Left ventricle myocardium superior (tissue), 1 donor: ENCODE measurements at regions not wholly inside any gene's neighbourhood (a gene's known extent, or its start where the extent isn't known, plus 50 kb on each side); places are given as distances from the start of the nearest gene placed in this dataset.

Experiments
- ATAC-seq: fragments of 200-7000 bp; cut with Tn5 transposase; one replicate; pipeline ENCODE4 v1.9.1; 2020; ENCODE audit warnings: mild to moderate bottlenecking, moderate library complexity
- DNase-seq: peaks from one replicate; pipeline ENCODE4 v3.0.0-alpha.2; 2020
- intact Hi-C: fragments of 100-400 bp; cut with micrococcal nuclease; formaldehyde crosslinking; loops from one replicate; pipeline ENCODE4 v1.11.0; 2022
- donor health status: DM: no; HTN: yes; CAD: no; lungs with severe emphysema.

DNA sequence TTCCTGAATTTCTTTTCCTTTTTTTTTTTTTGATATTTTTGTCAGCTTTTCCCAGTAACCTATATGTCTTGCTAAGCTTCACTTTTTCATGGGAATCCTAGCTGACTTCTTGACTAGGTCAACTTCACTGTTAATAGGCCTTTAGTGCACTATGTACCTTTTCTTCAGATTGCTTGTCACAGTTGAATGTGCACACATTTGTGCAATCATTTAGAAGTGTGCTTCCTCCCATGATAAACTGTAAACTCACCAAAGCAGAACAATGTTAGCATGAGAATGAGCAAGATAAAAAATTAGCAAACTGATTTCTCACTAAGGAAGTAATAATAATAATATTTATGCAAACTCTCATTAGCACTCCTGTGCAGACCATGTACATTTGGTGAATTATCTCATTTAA, 173.2 kb downstream of the PABPC4L start:
- DNase-seq: no peak
- intact Hi-C loops: no loop called here
- ATAC-seq: no peak

DNA sequence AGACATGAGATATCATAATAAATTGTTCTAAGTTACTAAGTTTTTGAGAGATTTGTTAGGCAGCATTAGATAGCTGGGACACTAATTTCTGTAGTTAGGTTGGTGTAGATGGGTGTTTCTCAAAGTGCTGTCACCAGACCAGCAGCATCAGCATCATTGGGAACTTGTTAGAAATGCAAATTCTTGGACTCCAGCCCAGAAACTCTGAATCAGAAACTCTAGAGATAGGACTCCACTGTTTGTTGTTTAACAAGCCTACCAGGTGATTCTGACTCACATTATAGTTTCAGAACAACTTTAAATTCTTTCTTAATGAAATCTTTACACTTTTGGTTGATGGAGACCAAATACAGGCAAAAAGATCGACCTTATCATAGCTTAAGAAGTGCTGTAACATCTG, 173.7 kb downstream of the PABPC4L start:
- DNase-seq: no peak
- intact Hi-C loops: no loop called here
- no peak for ATAC-seq

DNA sequence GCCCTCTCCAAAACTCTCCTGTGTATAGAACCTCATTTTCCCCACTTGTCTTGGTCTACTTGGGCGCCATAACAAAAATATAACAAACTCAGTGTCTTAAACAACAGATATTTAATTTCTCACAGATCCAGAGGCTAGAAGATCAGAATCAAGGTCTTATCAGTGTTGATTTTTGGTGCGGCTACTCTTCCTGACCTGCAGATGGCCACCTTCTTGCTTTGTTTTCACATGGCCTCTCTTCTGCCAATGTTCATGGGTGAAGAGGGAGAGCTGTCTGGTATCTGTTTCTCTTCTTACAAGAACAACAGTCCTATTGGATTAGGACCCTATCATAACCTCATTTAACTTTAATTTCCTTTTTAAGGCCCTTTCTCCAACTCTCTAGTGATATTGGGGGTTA, 177.3 kb downstream of the PABPC4L start:
- intact Hi-C loops: no loop called here
- DNase-seq: no peak
- no peak for ATAC-seq

DNA sequence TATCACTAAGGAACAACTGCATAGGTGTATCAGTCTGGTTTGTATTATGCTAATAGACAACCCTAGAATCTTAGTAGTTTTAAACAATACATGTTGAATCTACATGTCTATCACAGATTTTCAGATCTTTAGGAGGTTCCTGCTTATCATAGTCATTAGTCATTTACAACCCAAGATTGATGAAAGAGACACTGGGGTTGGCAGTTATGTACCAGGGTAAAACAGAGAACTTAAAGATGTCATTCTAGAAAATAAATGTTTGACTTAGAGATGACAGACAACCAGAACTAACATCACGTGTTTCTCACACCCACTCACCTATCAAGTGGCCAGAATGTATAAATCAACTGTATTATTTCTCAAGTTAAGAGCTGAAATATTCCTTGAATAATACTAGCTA, 181.9 kb downstream of the PABPC4L start:
- DNase-seq (no peak), ATAC-seq (no peak)
- intact Hi-C loops: no loop called here

DNA sequence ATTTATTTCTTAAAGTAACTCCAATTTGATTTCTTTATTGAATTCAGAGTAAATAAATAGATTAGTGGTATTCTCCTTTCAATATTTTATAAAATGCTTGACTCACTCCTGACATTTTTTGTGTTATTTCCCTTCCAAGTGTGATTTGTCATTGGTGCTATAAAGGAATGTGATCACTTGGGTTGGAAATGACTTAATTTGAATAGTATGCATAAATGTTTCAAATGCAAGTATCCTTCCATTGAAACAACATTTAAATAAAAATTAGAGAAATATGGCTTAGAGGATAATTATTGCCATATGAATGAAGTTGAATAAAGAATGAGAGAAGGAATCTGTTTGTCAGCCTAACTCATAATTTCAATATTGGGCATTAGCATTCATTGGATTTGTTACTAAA, 182.7 kb downstream of the PABPC4L start:
- intact Hi-C loops: no loop called here
- ATAC-seq: no peak
- DNase-seq: no peak

DNA sequence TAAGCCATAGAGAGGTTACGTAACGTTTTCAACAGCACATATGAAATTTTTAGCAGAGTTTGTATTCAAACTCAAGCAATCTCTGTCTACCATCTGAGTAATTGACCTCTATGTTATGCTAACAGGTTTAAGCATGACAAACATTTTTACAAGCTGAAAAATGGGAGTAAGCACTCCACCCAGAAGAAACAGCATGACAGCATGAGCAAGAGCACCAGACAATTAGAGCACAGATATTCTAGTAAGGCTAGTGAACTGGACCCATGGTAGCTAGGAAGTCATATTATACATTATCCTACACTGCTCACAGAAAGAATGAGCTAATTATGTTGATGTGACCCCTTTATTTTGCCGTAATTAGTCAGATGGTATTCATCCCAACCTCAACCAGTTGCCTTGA, 200.5 kb downstream of the PABPC4L start:
- DNase-seq (no peak), ATAC-seq (no peak)
- intact Hi-C loops: no loop called here

DNA sequence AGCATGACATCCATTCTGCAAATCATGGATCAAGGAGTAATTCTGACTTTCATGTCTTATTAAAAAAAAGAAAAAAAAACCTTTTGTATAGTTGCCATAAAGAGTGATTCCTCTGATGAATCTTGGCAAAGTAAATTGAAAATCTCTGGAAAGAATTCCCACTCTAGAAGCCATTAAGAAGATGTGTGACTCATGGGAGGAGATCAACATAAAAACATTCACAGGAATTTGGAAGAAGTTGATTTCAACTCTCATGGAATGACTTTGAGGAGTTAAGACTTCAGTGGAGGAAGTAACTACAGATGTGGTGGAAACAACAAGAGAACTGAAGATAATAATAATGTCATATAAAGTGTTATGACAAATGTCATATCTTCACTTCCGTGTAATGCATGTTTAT, 204.2 kb downstream of the PABPC4L start:
- intact Hi-C loops: no loop called here
- no peak for DNase-seq
- ATAC-seq: no peak

DNA sequence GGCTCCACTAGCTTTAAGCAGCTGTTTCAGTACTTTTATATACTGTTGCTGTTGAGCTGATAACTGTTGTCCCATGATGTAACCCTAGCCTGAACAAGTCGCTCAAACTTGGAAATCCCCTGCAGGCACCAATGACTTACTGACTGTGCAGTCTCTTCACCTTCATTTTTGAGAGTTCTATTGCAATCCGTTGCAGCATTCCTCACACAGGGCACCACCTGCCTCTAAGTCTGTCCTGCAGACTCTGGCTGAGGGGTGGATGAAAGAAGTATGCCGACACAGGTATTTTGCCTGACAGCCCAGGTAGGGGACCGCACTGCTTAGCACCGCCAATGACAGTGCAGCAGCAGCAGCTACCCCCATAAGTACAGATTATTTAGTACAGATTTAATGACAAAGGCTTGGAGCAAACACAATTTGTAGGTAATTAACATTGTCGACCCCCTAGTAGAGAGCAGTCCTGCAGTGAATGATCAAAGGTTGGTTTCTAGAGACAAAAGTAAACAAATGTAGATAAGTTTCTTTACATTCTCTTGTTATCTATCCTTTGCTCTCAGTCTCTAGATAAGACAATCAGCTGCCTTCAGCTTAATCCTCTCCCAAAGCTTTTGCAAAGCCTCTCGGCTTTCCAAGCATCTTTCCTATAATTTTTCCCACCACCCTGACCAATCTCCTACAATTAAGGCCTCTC, 205.0 kb downstream of the PABPC4L start:
- DNase-seq: no peak
- no peak for ATAC-seq
- intact Hi-C loops: no loop called here

DNA sequence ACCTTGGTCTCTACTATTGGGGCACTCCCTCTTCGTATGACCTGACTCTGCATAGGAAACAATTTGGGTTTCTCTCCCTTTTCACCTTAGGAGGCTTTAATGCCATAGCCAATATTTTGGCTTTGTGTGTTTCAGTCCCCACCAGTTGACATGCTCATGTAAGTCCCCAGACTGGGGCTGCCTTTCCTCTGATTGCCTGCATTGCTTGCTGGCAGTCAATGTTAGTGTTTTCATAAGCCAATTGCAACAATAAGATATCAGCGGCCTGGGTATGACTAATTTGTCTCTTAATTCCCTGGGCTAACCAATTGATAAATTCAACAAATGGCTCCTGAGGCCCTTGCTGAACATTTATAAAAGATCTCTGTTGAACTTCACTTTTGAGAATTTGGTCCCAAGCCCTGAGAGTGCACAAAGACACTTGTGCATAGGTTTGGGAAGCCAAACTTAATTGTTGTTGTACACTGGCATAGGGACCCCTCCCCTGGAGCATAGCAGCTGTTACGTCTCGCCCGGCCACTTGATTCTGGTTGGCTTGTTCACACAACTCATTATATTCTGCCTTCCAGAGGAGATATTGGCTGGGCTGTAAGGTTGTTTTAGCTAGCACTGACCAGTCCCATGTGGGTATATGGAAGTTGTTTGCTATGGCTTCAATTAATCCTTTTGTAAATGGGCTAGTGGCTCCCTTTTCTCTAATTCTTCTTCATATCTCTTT, 206.2 kb downstream of the PABPC4L start:
- ATAC-seq: no peak
- DNase-seq: no peak
- intact Hi-C loops: no loop called here

DNA sequence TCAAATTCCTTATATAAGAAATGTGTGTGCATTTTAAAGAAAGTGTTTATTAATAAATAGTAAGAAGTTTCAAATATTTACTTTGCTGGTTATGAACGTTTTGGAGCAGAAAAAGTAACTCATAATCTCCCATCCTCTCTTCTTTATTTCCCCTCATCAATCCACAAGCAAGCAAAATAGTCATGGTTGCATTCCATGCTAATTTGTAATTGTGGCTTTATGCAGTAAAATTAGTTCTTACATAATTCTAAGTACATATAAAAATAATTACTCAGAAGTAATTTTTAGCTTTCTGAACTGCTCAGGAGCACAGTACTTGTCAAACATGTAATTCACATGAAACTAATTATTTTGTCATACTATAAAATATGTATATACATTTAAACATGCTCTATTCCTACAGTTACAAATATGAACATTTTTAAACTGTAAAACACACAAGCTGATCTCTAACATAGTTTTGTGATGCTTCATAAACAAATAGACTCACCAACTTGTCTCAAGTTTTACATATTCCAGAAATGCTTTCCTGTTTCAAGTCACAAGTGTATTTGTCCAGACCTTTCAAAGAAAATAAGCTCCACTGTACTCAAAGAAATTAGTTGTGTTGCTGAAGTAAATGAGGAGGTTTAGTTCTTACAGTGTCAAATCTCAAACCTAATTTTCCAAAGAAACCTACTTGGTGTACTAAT, 218.9 kb downstream of the PABPC4L start:
- no peak for DNase-seq
- intact Hi-C loops: no loop called here
- ATAC-seq: no peak

DNA sequence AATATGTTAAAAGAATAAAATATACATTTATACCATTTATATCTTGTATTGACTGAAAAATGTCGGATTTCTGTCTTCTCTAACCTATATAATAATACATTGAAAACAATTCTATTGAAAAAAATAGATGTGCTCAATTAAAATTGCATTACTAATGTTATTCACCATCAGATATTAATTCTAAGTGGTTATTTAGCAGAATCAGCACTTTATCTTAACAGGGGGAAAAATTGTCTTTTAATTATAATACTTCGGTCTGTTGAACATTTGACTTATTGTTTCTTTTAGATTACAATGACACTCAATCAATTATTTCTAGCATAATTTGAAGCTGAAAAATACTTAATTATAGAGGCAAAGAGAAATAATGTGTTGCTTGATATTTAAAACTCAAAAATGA, 220.3 kb downstream of the PABPC4L start:
- DNase-seq (no peak), ATAC-seq (no peak)
- intact Hi-C loops: no loop called here

DNA sequence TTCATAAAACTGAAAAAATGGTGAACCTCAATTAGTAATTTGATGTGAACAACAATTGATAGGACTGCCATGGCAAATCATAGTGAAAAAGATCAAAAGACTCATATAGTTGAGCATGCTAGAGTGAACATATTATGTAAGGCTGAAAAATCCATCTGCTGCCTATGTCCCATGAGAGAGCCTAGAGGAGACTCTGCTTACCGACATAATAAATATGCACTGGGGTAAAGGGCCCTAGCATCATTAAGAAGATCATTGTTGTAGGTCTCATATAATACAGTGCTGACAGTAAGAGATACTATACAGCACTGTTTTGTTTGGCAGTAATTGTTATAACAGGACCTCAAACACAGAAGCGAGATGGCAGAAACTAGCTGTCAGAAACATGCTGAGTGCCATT, 229.0 kb downstream of the PABPC4L start:
- intact Hi-C loops: no loop called here
- ATAC-seq (no peak), DNase-seq (no peak)

DNA sequence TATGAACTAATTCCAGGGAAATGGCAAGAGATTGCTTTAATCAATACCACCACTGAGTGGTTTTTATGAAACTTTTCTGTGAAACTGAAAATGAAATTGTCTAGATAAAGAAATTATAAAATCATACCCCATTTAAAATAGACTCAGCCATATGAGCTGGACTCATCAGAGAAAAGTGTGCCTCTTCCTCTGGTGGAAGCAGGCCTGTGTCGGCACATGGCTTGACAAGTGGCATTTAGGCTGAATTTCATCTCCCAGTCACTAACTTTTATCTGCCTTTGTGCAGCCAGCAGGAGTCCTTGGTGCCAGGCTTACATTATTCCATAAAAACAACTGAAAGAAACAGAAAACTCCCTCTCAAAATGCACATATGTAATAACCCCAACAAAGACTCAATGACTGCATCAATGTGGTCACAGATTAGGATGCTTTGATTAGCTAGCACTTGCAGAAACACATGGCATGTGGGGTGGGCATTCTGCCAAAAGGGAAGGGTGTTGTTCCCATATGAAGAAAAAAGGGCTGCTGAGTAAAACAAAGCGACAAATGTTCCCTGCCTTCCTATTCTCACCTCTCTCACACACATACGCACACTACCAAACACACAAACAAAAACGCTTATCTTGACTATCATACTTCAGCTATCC, 232.3 kb downstream of the PABPC4L start:
- intact Hi-C loops: no loop called here
- DNase-seq (no peak), ATAC-seq (no peak)

DNA sequence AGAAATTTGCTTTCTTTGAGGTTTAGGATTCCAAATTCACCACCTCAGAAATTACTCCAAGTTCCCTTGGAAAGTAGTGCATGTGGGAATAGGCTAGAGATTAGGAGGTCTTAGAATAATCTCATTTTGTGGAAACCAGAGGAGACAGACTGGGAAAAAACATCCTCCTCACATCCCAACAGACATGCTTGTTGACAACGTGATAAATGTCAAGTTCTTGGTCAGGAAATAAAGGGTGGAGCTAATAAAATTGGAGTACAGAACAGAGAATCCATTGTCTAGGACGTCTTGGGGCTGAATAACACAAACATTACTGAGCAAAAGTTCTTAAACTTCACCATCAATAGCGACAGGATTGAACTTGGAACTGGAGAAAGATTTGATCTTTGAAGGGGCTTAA, 233.4 kb downstream of the PABPC4L start:
- DNase-seq: no peak
- intact Hi-C loops: no loop called here
- peak; percentile 86 for ATAC-seq

DNA sequence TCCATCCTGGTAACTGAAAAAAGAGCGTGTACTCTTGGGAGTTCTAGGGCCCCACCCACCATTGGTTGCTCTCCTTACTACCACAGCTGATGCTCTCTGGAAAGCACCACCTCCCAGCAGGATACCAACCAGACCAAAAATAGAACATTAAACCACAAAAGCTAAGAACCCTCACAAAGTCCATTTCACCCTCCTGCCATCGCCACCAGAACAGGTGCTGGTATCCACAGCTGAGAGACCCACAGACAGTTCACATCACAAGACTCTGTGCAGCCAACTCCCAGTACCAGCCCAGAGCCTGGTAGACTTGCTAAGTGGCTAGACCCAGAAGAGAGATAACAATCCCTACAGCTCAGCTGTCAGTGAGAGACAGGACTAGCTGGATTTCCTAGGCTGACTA, 240.6 kb downstream of the PABPC4L start:
- ATAC-seq (no peak), DNase-seq (no peak)
- intact Hi-C loops: no loop called here

DNA sequence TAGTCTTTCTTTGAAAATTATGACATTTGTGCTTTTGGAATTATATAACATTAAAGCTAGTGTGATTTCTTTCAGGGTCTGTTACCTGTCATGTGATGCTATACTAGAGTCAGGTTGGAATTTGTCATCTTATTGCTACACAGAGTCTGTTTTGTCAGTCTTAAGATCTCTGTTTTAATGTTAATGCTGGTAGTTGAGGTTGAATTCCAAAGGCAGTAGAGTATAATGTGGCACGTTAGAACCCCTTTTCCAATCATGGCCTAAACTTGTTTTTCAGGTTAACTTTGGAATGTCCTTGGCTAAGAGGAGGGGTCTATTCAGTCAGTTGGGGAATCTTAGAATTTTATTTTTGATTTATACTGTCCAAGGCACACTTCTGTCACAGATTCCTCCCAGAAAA, 258.5 kb downstream of the PABPC4L start:
- DNase-seq: no peak
- intact Hi-C loops: no loop called here
- no peak for ATAC-seq

DNA sequence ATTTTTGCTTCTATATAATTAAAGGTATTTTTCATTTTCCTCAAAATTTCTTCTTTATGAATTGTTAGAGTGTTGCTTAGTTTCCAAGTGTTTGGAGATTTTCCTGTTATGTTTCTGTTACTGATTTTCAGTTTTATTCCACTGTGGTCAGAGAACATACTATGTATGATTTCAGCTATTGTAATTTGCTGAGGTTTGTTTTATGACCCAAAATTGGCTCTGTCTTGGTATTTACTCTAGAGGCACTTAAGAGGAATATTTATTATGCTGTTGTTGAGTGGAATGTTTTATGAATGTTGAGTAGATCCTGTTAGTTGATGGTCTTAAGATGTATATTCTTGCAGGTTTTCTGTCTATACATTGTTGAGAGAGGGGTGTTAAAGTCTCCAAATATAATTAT, 263.5 kb downstream of the PABPC4L start:
- intact Hi-C loops: no loop called here
- DNase-seq: no peak
- ATAC-seq: no peak

DNA sequence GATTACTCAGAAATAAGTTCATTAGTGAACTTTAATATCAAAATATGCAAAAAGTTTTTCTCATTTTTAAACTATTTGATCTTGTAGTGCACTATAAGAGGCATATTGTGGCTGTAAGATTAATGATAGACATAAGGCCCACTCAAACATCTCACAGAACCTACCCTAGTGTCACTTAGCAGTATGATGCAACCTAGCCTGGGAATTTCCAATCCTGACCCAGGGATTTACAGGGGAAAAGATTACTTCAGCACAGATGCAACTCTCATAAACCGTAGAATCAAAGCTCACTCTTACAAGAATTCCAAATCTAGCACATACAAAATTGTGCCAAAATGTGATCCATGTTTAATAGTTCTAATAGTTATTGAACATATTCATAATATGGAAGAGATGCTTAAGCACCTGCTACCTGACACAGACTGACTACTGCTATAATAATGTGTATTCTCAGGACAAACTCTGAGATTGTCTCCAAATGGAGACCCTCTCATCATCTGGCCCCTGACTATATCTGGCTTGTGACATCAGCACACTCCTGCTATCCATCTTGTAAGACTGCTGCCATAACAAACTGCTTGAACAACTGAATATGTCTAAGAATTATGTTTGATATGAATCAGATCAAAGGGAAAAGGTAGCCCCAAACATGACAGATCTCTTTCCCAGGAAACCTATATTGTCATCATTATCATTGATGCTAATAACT, 271.9 kb downstream of the PABPC4L start:
- no peak for DNase-seq
- no peak for ATAC-seq
- intact Hi-C loops: no loop called here

DNA sequence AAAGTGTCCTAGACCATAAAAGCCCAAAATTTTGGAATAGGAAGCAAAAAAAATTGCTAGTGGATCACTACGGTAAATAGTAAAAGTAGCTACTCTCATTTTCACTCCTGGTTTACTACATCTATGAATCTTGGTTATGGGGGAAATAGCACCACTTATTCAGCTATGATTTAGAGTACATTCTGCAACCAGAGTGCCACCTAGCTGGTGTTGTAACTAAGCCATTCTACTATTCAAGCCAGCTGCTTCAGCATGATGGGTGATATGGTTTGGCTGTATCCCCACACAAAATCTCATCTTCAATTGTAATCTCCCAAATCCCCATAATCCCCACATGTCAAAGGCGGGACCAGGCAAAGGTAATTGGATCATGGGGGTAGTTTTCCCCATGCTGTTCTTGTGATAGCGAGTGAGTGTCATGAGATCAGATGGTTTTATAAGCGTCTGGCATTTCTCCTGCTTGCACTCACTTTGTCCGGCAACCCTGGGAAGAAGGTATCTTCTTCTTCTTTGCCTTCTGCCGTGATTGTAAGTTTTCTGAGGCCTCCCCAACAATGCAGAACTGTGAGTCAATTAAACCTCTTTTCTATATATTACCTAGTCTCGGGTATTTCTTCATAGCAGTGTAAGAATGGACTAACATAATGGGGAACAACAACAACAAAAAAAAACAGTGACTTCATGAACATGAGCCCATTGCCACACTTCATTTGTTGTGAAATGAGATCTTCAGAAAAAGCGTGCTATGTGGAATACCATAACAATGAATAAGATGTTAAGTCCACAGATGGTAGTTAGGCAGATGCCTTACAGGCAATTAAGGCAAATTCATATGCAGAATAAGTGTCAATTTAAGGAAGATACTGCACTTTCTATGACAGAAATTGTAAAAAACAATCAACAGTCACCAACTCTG, 280.1 kb downstream of the PABPC4L start:
- intact Hi-C loops: no loop called here
- ATAC-seq: no peak
- no peak for DNase-seq
